ENCODE measurements at regions not wholly inside any gene's neighbourhood (a gene's known extent, or its start where the extent isn't known, plus 50 kb on each side); places are given as distances from the start of the nearest gene placed in this dataset.

- TF ChIP-seq STAT3 (IDR thresholded peaks at IDR 0.05; ENCODE audit: low read depth, low read length), result no peak
- TF ChIP-seq ZZZ3 (IDR thresholded peaks at IDR 0.05; ENCODE audit: control insufficient read depth, insufficient read length, low read depth), result no peak
- no peak for TF ChIP-seq MEF2B (IDR thresholded peaks at IDR 0.05; ENCODE audit: partially characterized antibody, poor library complexity, severe bottlenecking)
- TF ChIP-seq CBX5 (IDR thresholded peaks at IDR 0.05; ENCODE audit: low read depth), result no peak
- TF ChIP-seq, protein P1, sequence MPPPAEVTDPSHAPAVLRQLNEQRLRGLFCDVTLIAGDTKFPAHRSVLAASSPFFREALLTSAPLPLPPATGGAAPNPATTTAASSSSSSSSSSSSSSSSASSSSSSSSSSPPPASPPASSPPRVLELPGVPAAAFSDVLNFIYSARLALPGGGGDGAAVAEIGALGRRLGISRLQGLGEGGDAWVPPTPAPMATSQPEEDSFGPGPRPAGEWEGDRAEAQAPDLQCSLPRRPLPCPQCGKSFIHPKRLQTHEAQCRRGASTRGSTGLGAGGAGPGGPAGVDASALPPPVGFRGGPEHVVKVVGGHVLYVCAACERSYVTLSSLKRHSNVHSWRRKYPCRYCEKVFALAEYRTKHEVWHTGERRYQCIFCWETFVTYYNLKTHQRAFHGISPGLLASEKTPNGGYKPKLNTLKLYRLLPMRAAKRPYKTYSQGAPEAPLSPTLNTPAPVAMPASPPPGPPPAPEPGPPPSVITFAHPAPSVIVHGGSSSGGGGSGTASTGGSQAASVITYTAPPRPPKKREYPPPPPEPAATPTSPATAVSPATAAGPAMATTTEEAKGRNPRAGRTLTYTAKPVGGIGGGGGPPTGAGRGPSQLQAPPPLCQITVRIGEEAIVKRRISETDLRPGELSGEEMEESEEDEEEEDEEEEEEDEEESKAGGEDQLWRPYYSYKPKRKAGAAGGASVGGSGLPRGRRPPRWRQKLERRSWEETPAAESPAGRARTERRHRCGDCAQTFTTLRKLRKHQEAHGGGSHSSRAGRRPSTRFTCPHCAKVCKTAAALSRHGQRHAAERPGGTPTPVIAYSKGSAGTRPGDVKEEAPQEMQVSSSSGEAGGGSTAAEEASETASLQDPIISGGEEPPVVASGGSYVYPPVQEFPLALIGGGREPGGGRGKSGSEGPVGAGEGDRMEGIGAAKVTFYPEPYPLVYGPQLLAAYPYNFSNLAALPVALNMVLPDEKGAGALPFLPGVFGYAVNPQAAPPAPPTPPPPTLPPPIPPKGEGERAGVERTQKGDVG (CRISPR knock-in tag; IDR thresholded peaks at IDR 0.05), result no peak
- no peak for TF ChIP-seq NFYB (IDR thresholded peaks at IDR 0.05; ENCODE audit: insufficient read depth, low read depth, low read length)
Observed at GRCh38 chr2:88932686-88933085, 241.2 kb downstream of the RPIA start (continued).

DNA sequence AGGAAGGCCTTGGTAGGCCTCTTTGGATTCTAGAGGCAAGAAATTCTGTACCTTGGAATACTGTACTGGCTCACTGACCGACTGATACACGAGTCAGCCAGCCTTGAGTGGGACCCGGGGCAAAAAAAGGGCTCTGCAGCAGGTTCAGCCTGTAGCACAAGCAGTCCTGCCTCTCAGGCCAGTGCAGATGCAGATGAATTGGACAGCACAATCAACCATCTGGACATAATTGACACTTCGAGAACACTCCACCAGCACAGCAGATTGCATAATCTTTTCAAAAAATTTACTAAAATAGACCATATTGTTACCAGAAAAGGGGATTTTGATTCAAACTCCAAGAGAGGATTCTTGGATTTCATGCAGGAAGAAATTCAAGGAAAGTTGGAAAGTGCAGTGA lies 241.6 kb downstream of the RPIA start:
- Histone ChIP-seq H3K4me1 (ENCODE audit: control insufficient read depth, insufficient read depth, low read length) (no peaks in the 10 kb centered on the region), H3K36me3 (ENCODE audit: control insufficient read depth in 2 of 2, insufficient read depth in 2 of 2, low read length in 1 of 2) (no peaks in the 10 kb centered on the region), H4K20me1 (ENCODE audit: control insufficient read depth, insufficient read depth) (no peaks in the 10 kb centered on the region), H2AFZ (ENCODE audit: control insufficient read depth, low read depth, low read length) (no peak overlapping the region), H3K9me3 (replicated peaks; ENCODE audit: control insufficient read depth, insufficient read depth, low read length) (no peaks in the 10 kb centered on the region), H3K27ac (ENCODE audit: control insufficient read depth, insufficient read depth) (no peak overlapping the region), H3K4me2 (ENCODE audit: control insufficient read depth, insufficient read depth) (no peak overlapping the region), H3K4me3 (no peak overlapping the region), H3K9ac (ENCODE audit: control insufficient read depth, insufficient read depth, low read length) (no peak overlapping the region), H3K27me3 (replicated peaks in 1 of 2; ENCODE audit: control insufficient read depth in 2 of 2, insufficient read depth in 2 of 2, low read length in 1 of 2) (no peaks in the 10 kb centered on the region), H3K79me2 (ENCODE audit: control insufficient read depth, insufficient read depth, low read length) (no peaks in the 10 kb centered on the region)
- BruUV-seq (replicated peaks), result no TSS peak
- ChIA-PET SMC1A (ENCODE audit: uncharacterized antibody, unreplicated experiment) (interaction anchor here (0.9 kb wide), 1 partner anchor 10 kb away, joined by 3 read pairs; no protein-coding TSS in a partner anchor), CTCF (interaction anchor here (1.0 kb wide), 1 partner anchor 9 kb away, joined by 3 read pairs; no protein-coding TSS in a partner anchor), POLR2A (no interaction called here), RAD21 (ENCODE audit: unreplicated experiment) (no interaction called here)
- ATAC-seq (no peak), DNase-seq (ENCODE audit: low read depth, low spot score) (no peak), FAIRE-seq (no peak)
- intact Hi-C loops (cut with micrococcal nuclease; ENCODE audit: unreplicated experiment) (no loop called here), in situ Hi-C loops (cut with MboI) (no loop called here)
- WGBS (ENCODE audit: insufficient coverage, insufficient replicate concordance, low lambda C conversion rate, missing lambda C conversion rate), result 34% methylated on average over 4 of the region's 4 CpGs
- TF ChIP-seq SREBF1 (IDR thresholded peaks at IDR 0.05; ENCODE audit: low read length) (no peak), CHD4 (IDR thresholded peaks at IDR 0.05) (no peak), CBFB (IDR thresholded peaks at IDR 0.05; ENCODE audit: low read depth) (no peak), HDGF (IDR thresholded peaks at IDR 0.05) (no peak), ZBED1 (IDR thresholded peaks at IDR 0.05; ENCODE audit: borderline replicate concordance) (no peak), EP300 (IDR thresholded peaks at IDR 0.05; ENCODE audit: borderline replicate concordance in 1 of 2, control insufficient read depth in 1 of 2, low read depth in 2 of 2, low read length in 2 of 2) (no peak), MTA3 (IDR thresholded peaks at IDR 0.05; ENCODE audit: borderline replicate concordance, low read length) (no peak), SMAD1 (IDR thresholded peaks at IDR 0.05; ENCODE audit: low read depth, partially characterized antibody) (no peak), BACH1 (IDR thresholded peaks at IDR 0.05; ENCODE audit: borderline replicate concordance) (no peak), GABPA (IDR thresholded peaks at IDR 0.05; ENCODE audit: low read depth) (no peak), USF1 (IDR thresholded peaks at IDR 0.05; ENCODE audit: borderline replicate concordance, extremely low read length, insufficient read depth, low read depth, low read length) (no peak), ZNF384 (IDR thresholded peaks at IDR 0.05; ENCODE audit: borderline replicate concordance, low read depth, low read length) (no peak), GATAD2B (conservative IDR thresholded peaks at IDR 0.05; ENCODE audit: low read depth) (no peak)
- TF ChIP-seq, protein P2, sequence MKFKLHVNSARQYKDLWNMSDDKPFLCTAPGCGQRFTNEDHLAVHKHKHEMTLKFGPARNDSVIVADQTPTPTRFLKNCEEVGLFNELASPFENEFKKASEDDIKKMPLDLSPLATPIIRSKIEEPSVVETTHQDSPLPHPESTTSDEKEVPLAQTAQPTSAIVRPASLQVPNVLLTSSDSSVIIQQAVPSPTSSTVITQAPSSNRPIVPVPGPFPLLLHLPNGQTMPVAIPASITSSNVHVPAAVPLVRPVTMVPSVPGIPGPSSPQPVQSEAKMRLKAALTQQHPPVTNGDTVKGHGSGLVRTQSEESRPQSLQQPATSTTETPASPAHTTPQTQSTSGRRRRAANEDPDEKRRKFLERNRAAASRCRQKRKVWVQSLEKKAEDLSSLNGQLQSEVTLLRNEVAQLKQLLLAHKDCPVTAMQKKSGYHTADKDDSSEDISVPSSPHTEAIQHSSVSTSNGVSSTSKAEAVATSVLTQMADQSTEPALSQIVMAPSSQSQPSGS (IDR thresholded peaks at IDR 0.05; ENCODE audit: low read length), result no peak
